CD8-positive, alpha-beta memory T cell (primary cell): ENCODE measurements at regions not wholly inside any gene's neighbourhood (a gene's known extent, or its start where the extent isn't known, plus 50 kb on each side); places are given as distances from the start of the nearest gene placed in this dataset.
"Not testable (repeated sequence)": the region's sequence is repeated elsewhere in the genome, so short reads cannot be mapped to it uniquely, and the experiment has no call there.

Experiments used
- CTCF ChIA-PET: fragments of 350-600 bp; sonication (Branson Sonifier 250); formaldehyde crosslinking; loops from one replicate; lab custom pipeline; 2021; ENCODE audit warnings: antibody characterized with exemption; lab: Charles Lee
- POLR2A ChIA-PET: fragments of 350-600 bp; sonication (Branson Sonifier 250); formaldehyde crosslinking; loops from one replicate; lab custom pipeline; 2021; ENCODE audit warnings: antibody characterized with exemption; lab: Charles Lee
- DNase-seq, 5 donors: peaks; one replicate each; pipeline versions ENCODE4 v3.0.0 to v3.0.0-alpha.2; 2020 to 2022; ENCODE audit warnings: mixed read lengths in 1 of 5
- H3K27ac ChIP-seq: one replicate; pipeline ENCODE4 v1.7.0; 2013; ENCODE audit warnings: low read depth, mild to moderate bottlenecking, low read length, moderate library complexity
- H3K27me3 ChIP-seq: 2 replicates; pipeline ENCODE4 v1.7.0; 2013; ENCODE audit warnings: low read length, mild to moderate bottlenecking; ENCODE audit not compliant: insufficient read depth, poor library complexity, severe bottlenecking
- H3K36me3 ChIP-seq: 2 replicates; pipeline ENCODE4 v1.7.0; 2013; ENCODE audit warnings: mild to moderate bottlenecking, low read length, moderate library complexity; ENCODE audit not compliant: insufficient read depth
- H3K4me1 ChIP-seq: 2 replicates; pipeline ENCODE4 v1.7.0; 2013; ENCODE audit warnings: mild to moderate bottlenecking, low read length, moderate library complexity; ENCODE audit not compliant: insufficient read depth
- H3K4me3 ChIP-seq: 2 replicates; pipeline ENCODE4 v1.7.0; 2013; ENCODE audit warnings: mild to moderate bottlenecking, low read length
- H3K9me3 ChIP-seq: 2 replicates; pipeline ENCODE4 v1.7.0; 2013; ENCODE audit warnings: mild to moderate bottlenecking, low read length
- H3K27ac Mint-ChIP-seq, 8 donors: one replicate each; pipeline ENCODE4 v1.8.0; 2020 to 2021; ENCODE audit warnings: mixed read lengths in 8 of 8, mild to moderate bottlenecking in 6 of 8, inconsistent platforms in 3 of 8, moderate library complexity in 3 of 8
- H3K27me3 Mint-ChIP-seq, 2 donors: one replicate each; pipeline ENCODE4 v1.8.0; 2020 to 2021; ENCODE audit warnings: mixed read lengths in 2 of 2, mild to moderate bottlenecking in 1 of 2, moderate library complexity in 1 of 2
- H3K36me3 Mint-ChIP-seq, 3 donors: one replicate each; pipeline ENCODE4 v1.8.0; 2020 to 2021; ENCODE audit warnings: mixed read lengths in 3 of 3, inconsistent platforms in 1 of 3, mild to moderate bottlenecking in 1 of 3
- H3K4me1 Mint-ChIP-seq, 3 donors: one replicate each; pipeline ENCODE4 v1.8.0; 2020 to 2021; ENCODE audit warnings: mixed read lengths in 3 of 3, inconsistent platforms in 1 of 3, mild to moderate bottlenecking in 1 of 3
- H3K4me3 Mint-ChIP-seq, 7 donors: one replicate each; pipeline ENCODE4 v1.8.0; 2020 to 2021; ENCODE audit warnings: mixed read lengths in 7 of 7, mild to moderate bottlenecking in 6 of 7, moderate library complexity in 4 of 7, inconsistent platforms in 2 of 7
- H3K9me3 Mint-ChIP-seq, 5 donors: one replicate each; pipeline ENCODE4 v1.8.0; 2020 to 2022; ENCODE audit warnings: mixed read lengths in 5 of 5, mild to moderate bottlenecking in 3 of 5, moderate library complexity in 2 of 5, inconsistent platforms in 1 of 5

- H3K4me3 Mint-ChIP-seq, H3K9me3 Mint-ChIP-seq, H3K4me3 ChIP-seq, H3K9me3 ChIP-seq, H3K27ac Mint-ChIP-seq, H3K36me3 Mint-ChIP-seq, POLR2A ChIA-PET, H3K4me1 Mint-ChIP-seq, H3K27me3 Mint-ChIP-seq, H3K4me1 ChIP-seq, H3K36me3 ChIP-seq, H3K27ac ChIP-seq, CTCF ChIA-PET, H3K27me3 ChIP-seq: not testable (repeated sequence)
- DNase-seq, result peak in 1 of 5 donors; percentile 41
Observed at GRCh38 chr22:12541412-12542170, 2986.4 kb upstream of the OR11H1 start.

- H3K36me3 Mint-ChIP-seq, H3K27ac ChIP-seq, H3K9me3 ChIP-seq, H3K4me1 Mint-ChIP-seq, DNase-seq, H3K4me1 ChIP-seq, H3K4me3 ChIP-seq, H3K27me3 Mint-ChIP-seq, POLR2A ChIA-PET, H3K36me3 ChIP-seq, H3K4me3 Mint-ChIP-seq, H3K27ac Mint-ChIP-seq, H3K9me3 Mint-ChIP-seq, CTCF ChIA-PET, H3K27me3 ChIP-seq: not testable (repeated sequence)
Observed at GRCh38 chr22:12553366-12553765, 2974.6 kb upstream of the OR11H1 start.

GRCh38 chr22:12554648-12555192 lies 2973.3 kb upstream of the OR11H1 start:
- H3K27me3 ChIP-seq, H3K4me1 ChIP-seq, H3K36me3 ChIP-seq, H3K9me3 ChIP-seq, H3K9me3 Mint-ChIP-seq, H3K27ac ChIP-seq, H3K27me3 Mint-ChIP-seq, CTCF ChIA-PET, H3K4me3 ChIP-seq, POLR2A ChIA-PET, H3K36me3 Mint-ChIP-seq, DNase-seq, H3K4me1 Mint-ChIP-seq, H3K4me3 Mint-ChIP-seq, H3K27ac Mint-ChIP-seq: not testable (repeated sequence)

GRCh38 chr22:12571500-12571899 lies 2956.5 kb upstream of the OR11H1 start:
- H3K36me3 Mint-ChIP-seq, H3K9me3 Mint-ChIP-seq, H3K27me3 ChIP-seq, H3K4me3 ChIP-seq, H3K27ac ChIP-seq, H3K27me3 Mint-ChIP-seq, H3K4me1 Mint-ChIP-seq, H3K36me3 ChIP-seq, H3K9me3 ChIP-seq, H3K4me1 ChIP-seq, H3K4me3 Mint-ChIP-seq, H3K27ac Mint-ChIP-seq, DNase-seq, POLR2A ChIA-PET, CTCF ChIA-PET: not testable (repeated sequence)

GRCh38 chr22:12579655-12580054 lies 2948.3 kb upstream of the OR11H1 start:
- not testable (repeated sequence) for H3K27ac Mint-ChIP-seq

GRCh38 chr22:12584457-12584856 lies 2943.5 kb upstream of the OR11H1 start:
- H3K4me1 Mint-ChIP-seq, CTCF ChIA-PET, H3K9me3 ChIP-seq, H3K4me1 ChIP-seq, H3K36me3 Mint-ChIP-seq, H3K27ac Mint-ChIP-seq, DNase-seq, POLR2A ChIA-PET, H3K9me3 Mint-ChIP-seq, H3K4me3 Mint-ChIP-seq, H3K27ac ChIP-seq, H3K27me3 Mint-ChIP-seq, H3K4me3 ChIP-seq, H3K27me3 ChIP-seq, H3K36me3 ChIP-seq: not testable (repeated sequence)

More at GRCh38 chr22:12579655-12580054, 2948.3 kb upstream of the OR11H1 start:
- DNase-seq, H3K4me3 ChIP-seq, H3K27me3 Mint-ChIP-seq, H3K27me3 ChIP-seq, H3K4me3 Mint-ChIP-seq, POLR2A ChIA-PET, H3K36me3 ChIP-seq, H3K36me3 Mint-ChIP-seq, H3K9me3 Mint-ChIP-seq, H3K4me1 Mint-ChIP-seq, CTCF ChIA-PET, H3K4me1 ChIP-seq, H3K27ac ChIP-seq, H3K9me3 ChIP-seq: not testable (repeated sequence)

- H3K9me3 ChIP-seq, POLR2A ChIA-PET, H3K27ac ChIP-seq, H3K27me3 Mint-ChIP-seq, CTCF ChIA-PET, H3K4me3 Mint-ChIP-seq, H3K27me3 ChIP-seq, H3K4me1 ChIP-seq, H3K4me1 Mint-ChIP-seq, H3K36me3 ChIP-seq, H3K4me3 ChIP-seq, H3K36me3 Mint-ChIP-seq, DNase-seq, H3K27ac Mint-ChIP-seq: not testable (repeated sequence)
- H3K9me3 Mint-ChIP-seq, result peaks cover 7 to 11% (median 7%) of the 10 kb centered on the region in 5 donors
Observed at GRCh38 chr22:12584874-12585273, 2943.1 kb upstream of the OR11H1 start.

GRCh38 chr22:12595724-12596123 lies 2932.3 kb upstream of the OR11H1 start:
- H3K9me3 ChIP-seq, DNase-seq, H3K27me3 ChIP-seq, H3K4me1 ChIP-seq, H3K27me3 Mint-ChIP-seq, H3K36me3 ChIP-seq, H3K4me1 Mint-ChIP-seq, H3K36me3 Mint-ChIP-seq, H3K4me3 Mint-ChIP-seq, H3K27ac Mint-ChIP-seq, POLR2A ChIA-PET, H3K27ac ChIP-seq, H3K4me3 ChIP-seq, CTCF ChIA-PET: not testable (repeated sequence)
- H3K9me3 Mint-ChIP-seq, result peaks cover 37 to 50% (median 40%) of the 10 kb centered on the region in 5 donors
